DMS53 treated with DMSO at 0.1 percent for 48 hours (cell line): ENCODE measurements at regions not wholly inside any gene's neighbourhood (a gene's known extent, or its start where the extent isn't known, plus 50 kb on each side); places are given as distances from the start of the nearest gene placed in this dataset.

Source experiments
- DNase-seq: peaks from one replicate; lab custom pipeline; 2025; ENCODE audit not compliant: unreplicated experiment; lab: John Stamatoyannopoulos, UW

DNA sequence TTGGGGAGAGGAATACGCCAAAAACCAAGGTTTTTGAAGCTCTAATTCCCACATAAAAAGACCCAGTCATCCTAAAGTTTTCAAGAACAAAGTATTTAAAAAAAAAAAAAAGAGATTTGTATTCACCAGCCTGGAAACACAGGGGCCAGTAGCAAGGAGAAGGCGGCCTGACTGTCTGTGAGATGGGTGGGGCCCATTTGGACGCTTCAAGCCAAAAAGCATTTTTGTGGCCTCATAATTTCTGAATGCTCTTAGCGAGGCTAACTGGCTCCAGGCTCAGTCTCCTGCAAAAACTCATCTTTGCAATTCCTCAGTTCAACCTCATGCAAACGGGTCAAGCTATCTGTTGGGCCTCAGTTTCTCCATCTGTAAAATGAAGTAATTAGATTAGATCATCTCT lies 514.1 kb downstream of the MED13L start:
- DNase-seq, result no peak

DNA sequence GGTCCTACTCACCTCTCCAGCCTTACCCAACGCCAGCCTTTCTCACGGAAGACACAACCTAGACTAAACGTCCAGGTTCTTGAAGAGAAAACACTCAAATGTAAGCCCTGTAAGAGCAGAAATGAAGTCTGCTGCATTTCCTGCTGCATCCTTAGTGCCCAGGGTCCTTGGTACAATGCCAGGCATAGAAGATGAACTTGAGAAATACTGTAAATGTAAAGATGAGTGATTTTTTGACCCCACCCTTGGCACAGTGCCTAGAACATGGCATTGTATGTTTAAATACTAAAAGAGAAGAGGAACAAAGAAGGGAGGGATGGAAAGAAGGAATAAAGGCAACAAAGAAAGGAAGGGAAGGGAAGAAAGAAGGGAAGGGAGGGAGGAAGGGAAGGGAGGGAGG lies 514.6 kb downstream of the MED13L start:
- no peak for DNase-seq

DNA sequence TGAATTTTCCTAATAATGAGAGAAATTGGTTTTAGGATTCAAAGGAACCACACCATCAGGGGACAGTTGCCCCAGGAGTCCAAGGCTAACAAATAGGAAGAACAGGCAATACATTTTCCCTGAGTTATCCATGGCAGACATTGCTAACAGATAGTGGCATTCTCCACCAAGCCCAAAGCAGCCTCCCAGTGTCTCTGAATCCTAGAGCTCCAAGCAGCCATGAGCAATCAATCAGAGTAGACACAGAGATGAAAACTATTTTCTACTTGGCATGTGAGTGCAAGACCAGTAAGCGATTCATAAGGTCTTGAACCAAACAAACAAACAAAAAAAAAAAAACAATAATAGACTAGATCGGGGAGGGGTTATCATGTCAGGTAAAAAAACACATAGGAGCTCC lies 515.7 kb downstream of the MED13L start:
- no peak for DNase-seq

DNA sequence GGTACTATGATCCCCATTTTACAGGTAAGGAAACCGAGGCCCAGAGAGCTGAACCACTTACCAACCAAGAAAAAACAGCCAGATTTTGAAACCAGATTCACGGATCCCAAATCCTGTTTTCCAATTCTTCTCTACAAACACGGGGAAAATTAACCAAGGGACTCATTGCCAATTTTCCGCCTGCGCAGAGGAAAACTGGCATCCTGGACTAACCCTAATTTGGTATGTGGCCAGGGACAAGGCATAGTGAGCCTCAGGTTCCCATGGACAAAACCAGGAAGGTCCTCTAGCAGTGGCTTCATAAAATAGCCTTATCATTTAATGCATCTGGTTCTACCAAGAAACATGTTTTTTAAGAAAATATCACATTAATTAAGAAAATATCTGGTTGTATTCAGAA lies 517.3 kb downstream of the MED13L start:
- no peak for DNase-seq

DNA sequence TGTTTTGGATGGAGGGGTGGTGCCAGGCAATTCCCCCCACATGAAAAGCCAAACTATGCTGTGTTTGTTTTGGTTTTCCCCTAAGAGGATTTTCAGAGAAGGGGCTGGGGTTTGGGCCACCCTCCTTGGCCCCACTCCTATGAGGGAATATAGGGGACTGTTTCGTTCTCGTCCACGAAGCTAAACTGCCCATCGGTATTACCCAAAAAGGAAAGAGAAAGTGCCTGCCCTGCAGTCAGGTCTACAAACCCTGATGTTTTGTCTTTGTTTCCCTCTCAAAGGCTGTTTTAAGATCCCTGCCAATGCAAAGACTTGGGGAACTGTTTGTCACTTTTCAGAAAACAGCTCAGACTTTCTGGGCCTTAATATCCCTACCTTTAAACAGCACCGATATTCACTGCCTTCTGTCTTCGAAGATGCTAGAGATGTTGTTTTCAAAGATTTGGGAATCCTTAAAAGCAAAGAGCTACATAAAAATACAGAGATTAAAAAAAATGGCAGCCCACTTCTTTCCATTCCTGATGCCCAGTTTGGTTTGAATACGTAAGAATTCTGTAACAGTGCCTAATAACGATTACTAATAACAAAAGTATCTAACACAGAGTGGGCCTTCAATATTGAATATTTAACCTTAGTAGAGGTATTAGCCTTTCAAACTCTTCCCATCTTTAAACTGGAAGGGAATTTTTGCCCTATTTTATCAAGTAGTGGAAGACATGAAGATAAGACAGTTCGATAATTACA lies 518.4 kb downstream of the MED13L start:
- no peak for DNase-seq

DNA sequence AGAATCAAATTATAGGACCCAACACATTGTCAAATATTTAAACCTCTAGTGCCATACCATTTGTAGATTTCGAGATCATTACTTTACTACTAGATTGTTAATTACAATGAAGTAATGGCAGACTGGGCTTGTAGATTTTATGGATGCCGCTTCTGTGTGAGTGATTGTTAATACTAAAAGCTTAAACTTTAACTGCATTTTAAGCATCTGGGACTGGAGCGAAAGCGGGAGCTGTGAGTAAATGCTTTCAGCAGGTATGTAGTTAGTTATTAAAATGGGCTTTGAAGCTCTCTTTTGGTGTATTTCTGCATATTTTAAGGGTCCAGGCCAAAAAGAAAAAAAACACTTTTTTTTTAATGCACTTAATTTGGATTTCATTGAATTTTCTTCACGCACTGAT lies 519.3 kb downstream of the MED13L start:
- no peak for DNase-seq

DNA sequence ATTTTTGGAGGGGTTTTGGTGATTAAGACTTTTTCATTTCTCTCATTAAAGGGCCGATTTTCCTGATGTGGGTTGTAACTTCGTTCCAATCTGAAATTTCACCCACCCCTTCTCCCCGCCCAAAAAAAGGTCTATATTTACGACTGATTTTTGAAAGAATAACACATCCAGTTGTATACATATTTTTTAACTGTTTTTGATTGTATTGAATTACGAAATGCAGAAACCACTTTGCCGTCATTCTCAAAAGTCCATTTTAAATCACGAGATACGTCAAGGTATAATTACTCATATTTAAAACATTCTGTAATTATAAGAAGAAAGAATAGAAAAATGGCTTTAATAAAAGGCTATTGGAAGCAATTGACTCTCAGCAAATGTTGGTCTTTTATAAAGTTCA lies 520.7 kb downstream of the MED13L start:
- DNase-seq, result no peak

DNA sequence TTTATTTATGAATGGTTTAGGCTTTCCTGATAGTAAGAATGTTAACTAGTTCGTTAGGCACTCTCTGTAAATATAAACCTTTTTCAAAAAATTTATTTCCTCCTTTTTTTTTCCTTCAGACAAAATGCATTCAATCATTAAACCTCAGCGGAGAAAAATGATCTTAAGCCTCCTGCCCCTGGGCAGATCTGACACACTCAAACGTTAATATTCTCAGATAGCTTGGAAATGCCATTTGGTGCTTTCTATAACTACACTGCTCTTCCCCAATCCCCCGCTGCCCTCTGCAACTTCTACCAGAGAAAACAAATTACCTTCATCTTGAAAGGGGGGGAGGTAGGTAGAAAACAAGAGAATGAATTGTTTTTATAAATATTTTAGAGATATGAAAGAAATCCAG lies 521.2 kb downstream of the MED13L start:
- DNase-seq, result no peak

DNA sequence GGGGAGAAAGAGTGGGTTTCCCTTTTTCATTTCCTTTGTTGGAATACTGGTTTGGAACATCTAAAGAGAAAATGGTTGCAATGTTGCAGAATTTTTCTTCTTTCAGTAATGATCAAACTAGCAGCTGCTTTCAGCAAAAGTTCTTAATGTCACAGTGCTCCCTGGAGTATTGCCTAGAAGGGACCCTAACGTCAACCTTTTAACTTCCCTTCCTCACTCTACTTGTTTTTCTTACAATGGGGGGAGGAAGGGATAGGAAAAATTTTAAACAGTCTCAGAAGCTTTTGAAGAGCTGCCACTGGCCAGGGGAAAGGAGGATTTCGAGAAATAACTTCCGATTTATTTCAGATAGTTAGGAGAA lies 521.8 kb downstream of the MED13L start:
- DNase-seq, result no peak

DNA sequence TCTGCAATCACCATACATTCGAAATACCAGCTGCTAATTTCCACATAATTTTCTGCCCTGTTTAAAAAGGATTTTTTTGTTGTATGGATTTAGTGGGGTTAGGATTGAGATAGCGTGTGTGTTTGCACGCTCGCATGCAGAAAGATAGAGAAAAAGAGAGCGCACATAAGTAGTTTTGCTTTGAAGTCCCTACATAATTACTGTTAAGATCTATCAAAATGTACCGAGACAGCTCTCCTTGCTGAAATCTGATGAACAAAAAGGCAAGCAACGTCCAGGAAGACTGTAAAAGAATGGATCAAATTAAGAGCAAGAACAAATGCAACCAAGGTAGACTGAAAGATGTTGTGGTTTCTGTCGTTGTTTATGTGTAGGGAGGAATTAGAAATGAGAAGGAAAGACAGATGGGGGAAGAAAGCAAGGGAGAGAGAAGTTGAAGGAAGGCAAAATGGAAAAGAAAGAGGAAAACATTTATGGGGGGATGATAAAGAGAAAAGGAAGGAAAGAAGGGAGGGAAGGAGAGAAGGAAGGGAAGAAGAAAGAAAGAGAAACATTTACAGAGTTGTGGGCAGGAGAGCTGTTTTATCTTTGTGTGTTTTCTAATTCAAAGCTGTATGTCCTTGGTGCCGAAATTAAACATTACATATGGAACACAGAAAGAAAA lies 522.3 kb downstream of the MED13L start:
- no peak for DNase-seq

DNA sequence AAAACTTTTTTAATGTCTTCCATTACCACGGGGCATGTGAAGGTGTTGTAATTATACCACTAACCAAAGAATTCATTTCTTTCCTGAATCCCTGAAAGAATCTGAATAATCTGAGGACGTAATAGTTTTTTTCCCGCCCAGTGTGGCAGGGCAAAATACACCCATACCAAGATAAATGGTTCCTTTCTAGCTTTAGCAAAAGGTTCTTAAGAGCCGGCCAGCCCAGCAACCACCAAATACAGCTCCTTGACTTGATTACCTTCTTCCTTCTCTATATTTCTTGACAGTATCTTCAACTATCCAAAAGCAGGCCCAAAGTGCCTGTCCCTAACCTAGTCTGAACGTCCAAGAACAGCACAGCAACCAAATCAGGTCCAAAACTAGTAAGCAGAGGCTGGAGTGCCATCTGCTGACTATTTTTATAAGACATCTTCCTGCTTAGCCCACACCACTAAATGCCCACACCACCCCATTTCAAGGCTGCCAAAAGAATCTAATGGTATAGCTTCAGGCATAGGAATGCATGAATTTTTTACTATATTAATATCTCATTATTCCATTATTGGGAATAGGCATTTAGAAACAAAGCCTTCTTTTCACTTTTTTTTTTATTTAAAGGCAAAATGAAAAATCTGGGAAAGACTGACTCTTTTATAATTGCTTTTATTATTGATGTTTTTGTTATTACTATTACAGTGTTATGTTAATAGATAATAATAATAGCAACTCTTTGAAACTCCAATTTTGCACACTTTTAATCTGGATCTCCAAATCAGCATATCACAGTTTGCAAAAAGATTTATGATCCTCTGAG lies 524.4 kb downstream of the MED13L start:
- DNase-seq, result peak; percentile 62

DNA sequence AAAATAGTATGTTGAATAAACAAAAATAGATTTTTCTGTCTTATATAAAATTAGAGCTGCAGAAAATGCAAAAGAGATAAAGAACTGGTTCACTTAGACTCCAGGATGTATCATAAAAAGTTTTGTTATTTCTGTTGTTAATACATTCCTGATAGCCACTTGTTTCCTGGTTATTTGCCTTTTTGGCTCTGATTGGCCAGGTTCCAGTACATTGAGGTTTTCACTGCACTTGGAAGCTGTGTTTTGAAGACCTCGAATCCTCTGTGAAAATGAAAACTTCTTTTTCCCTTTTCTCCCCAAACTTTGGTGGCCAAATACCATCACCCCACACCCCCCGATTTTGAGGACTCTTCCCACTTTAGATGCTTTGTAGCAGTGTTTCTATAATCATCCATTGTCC lies 525.3 kb downstream of the MED13L start:
- DNase-seq, result no peak

DNA sequence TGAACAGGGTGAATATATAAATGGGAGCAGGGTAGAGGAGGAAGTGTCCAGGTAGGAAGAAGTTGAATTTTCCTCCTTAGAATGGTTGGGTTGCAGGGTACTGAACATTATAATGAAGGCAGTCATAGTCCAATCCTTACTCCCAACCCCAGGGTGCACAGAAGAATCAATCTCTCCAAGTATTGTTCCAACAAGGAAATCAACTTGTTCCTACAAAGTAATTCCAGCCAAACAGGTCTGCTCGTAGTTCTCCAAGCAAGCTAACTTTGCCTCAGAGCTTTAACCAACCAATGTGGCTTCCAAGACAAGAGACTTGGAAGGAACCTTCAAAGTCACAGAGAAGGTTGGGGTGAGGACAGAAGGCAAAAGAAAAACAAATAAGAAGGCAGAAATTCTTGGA lies 527.2 kb downstream of the MED13L start:
- no peak for DNase-seq

DNA sequence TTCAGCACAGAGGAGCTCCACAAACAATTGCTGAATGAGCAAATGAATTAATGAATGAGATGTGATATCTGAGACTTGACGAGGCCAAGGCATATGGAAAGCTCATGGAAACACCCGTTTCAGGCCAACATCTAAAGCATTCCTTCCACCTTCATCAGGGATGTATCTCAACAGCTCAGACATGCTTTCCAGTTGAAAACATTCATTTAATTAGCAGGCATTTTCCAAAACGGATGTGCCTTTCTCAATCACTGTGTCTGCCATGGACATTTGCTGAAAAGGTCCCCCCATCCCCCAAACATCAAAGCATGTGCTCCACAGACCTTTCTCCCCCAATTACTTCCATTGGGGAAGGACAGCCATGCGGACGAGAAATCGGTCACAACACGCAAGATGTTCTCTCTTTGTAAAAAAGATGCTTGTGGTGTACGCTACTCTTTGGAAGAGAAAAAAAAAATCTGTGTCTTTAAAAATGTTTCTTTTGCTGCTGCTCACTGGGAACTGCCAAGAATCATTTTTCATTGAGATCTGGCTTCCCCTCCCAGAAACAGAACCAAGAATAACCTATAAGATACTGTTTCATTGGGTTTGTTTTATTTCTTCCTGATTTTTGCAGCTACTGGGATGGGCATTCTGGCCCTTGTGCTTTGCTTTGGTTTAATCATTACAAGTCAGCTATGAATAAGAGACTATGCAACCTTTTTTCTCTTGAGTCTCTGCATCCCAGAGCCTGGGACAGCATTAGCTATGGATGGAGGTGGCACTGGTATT lies 528.2 kb downstream of the MED13L start:
- no peak for DNase-seq

DNA sequence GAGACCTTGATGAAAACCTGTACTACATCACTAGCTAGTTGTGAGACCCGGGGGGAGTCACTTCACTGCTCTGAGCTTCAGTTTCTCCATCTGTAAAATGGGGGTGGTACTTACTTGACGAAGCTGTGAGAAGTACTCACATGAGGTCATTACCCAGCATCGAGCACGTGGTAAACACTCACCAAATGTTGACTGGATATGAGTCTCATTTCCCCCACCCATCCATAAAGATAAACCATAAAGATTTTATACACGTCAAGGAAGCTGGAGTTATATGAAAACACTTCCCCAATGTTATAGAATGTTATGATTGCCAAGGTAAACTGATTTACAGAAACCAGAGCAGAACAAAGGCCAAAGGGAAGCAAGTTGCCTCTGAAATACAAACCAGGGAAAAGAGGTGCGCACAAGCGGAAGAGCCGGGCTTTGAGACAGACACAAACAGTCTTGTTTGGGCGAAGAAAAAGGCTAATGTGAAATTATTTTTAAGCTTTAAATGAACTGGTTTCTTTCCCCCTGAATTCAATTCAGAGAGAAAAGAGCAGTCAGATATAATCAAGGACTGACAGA lies 536.8 kb downstream of the MED13L start:
- no peak for DNase-seq

DNA sequence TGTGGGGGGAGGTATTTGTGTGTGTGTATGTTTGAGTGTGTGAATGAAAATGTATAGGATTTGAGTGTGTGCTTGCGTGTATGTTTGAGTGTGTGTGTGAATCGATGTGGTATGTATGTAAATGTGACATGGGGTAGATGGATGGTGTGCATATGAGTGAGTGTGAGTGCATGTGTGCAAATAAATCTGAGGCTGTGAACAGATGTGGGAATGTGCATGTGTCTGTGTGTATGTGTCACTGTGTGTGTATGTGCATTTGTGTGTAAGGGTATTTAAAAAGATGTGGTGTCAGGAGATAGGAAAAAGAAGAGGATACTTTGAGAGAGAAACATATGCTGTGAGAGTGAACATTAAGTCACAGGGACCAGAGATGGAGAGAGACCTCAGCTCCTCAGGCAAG lies 539.6 kb downstream of the MED13L start:
- no peak for DNase-seq

DNA sequence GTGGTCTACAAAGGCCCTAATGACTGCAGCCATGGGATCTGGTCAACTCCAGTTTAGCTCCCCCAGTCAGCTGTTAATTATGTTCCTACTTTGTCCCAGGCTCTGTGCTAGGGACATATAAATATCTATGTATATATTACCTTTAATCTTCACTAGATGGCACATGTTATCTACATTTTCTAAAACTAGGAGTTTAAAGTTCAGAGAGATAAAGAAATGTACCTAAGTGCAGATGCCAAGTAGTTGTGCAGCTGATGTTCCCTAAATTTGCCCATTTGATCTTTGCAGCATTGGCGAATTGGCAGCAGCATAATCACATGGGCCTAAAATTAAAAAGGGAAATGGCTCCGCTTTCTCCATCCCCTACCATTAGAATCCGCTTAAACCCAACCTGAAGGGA lies 541.1 kb downstream of the MED13L start:
- no peak for DNase-seq

DNA sequence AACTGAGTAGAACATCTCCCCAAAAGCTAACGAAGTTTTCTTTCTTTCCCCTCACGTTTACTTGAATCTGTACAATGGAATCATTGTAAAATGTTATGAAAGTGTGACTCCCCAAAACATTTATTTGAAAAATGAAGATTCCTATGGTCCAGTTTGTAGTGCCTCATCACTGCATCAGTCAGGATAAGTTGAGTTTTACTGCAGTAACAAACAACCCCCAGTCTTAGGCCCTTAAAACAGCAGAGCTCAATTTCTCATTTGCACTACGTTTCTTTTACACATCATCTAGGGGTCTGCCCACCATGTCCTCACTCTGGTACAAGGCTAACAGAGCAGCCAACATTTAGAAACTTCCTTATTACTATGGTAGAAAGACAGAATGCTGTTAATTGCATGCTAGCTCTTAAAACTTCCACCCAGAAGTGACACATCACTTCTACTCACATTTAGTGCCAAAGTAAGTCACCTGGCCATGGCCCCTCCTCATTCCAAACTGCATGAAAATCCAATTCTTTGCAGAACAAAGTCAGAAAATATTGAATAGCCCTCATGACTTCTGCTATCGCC lies 546.4 kb downstream of the MED13L start:
- no peak for DNase-seq

DNA sequence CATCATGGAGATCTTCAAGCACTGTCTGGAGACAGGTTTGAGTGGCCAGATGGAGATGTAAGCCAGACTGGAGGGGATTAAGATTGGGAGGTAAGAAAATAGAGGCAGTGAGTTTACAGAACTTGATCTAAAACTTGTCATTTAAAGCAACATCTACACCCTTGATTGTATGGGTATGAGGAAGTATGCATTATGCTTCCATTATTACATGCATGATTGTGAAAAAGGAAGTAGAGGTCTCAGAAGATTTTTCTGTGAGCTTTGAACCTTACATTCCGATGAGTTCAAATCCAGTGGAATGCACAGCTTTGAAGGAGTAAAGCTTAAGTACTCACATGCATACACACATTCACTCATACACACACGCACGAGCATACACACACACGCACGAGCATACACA lies 550.8 kb downstream of the MED13L start:
- no peak for DNase-seq

DNA sequence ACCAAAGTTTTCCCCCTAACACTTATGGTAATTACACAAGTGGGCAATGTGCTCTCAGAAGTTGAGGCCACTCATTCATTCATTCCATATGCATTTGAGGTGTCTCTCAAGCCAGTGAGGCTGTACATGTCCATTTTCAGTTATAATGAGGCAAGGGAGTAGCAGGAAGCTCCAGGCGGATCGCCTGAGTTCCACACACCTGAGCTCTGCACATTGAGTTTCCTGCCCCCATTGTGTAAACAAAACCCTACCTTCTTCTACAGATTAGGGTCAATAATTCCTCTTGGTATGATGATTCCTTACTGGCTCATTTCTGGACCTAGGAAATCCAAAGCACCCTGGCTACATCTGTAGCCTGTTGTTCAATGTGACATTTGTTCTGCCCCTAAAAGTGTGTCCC lies 555.3 kb downstream of the MED13L start:
- DNase-seq, result no peak

DNA sequence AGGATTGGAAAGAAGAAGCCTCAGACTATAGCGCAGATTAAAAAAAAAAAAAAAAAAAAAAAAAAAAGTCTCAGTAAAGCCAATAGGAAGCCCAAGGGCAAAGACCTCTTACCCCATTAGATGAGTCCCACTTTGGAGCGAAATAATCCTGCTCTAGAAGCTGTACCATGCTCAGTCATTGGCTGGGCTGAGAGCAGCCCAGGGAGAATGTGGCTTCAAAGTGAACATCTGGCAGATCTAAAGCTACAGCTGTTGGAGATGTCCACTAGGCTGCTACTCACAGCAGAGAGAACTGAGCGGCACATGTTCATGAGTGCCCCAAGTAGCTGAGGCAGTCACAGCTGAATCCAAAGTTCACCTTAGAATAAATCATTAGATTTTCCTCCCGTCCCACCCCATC lies 560.9 kb downstream of the MED13L start:
- DNase-seq, result no peak
